GM12874 (cell line): ENCODE measurements at regions not wholly inside any gene's neighbourhood (a gene's known extent, or its start where the extent isn't known, plus 50 kb on each side); places are given as distances from the start of the nearest gene placed in this dataset.
A peak's percentile ranks its signal among the peaks of the same experiment; 100 is the strongest.

Source experiments
- TF ChIP-seq, protein P1 (sequence below): IDR thresholded peaks from 2 replicates; pipeline ENCODE4 v1.5.1; 2011; ENCODE audit warnings: low read depth, mild to moderate bottlenecking, control low read depth, low read length, moderate library complexity; ENCODE audit not compliant: insufficient read depth

DNA sequence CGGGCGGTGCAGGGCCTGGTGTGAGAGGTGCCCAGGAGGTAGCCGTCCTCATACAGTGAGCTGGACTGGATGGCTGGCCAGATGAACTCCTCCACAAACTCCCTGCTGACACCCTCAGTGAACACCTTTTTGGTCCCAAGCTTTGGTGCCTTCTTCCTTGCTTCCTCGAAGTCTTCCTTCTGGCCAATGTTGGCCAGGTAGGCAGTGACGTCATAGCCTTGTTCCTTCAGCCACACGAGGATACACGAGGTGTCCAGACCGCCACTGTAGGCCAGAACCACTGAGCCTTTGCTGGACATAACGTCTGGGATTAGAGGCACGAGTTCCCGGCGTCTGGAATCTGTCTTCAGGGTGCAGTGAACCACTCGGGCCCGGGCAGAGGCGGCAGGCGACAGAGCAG is 206.8 kb upstream of the SP4 start:
- TF ChIP-seq, protein P1, sequence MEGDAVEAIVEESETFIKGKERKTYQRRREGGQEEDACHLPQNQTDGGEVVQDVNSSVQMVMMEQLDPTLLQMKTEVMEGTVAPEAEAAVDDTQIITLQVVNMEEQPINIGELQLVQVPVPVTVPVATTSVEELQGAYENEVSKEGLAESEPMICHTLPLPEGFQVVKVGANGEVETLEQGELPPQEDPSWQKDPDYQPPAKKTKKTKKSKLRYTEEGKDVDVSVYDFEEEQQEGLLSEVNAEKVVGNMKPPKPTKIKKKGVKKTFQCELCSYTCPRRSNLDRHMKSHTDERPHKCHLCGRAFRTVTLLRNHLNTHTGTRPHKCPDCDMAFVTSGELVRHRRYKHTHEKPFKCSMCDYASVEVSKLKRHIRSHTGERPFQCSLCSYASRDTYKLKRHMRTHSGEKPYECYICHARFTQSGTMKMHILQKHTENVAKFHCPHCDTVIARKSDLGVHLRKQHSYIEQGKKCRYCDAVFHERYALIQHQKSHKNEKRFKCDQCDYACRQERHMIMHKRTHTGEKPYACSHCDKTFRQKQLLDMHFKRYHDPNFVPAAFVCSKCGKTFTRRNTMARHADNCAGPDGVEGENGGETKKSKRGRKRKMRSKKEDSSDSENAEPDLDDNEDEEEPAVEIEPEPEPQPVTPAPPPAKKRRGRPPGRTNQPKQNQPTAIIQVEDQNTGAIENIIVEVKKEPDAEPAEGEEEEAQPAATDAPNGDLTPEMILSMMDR, result no peak

DNA sequence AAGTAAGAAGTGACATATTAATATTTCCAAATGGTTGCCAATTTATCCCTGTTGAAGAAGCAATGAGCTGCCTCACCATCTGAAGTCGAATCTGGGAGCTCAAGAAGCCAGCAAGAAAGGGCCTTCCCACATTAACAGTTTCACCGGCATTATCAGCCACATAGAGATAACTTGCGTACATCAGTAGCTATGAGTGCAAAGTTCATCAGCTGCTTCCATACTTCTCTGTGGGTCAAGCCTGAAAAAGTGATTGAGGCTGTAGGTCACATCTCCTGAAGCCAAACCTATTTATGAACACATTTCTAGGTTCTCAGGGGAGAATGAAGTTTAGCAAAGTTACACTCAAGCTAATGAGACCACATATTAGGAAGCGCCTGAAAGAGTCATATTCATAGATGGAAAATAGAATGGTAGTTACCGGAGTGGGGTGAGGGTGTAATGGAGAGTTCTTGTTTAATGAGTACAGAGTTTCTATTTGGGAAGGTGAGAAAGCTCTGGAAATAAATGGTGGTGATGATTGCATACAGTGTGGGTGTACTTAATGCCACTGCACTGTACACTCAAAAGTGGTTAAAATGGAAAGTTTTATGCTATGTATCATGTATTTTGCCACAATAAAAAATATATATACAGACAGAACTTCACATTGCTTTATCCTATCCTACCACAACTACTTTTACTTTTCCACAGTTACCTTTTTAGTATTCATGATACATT is 189.3 kb upstream of the SP4 start:
- TF ChIP-seq, protein P1, result no peak

DNA sequence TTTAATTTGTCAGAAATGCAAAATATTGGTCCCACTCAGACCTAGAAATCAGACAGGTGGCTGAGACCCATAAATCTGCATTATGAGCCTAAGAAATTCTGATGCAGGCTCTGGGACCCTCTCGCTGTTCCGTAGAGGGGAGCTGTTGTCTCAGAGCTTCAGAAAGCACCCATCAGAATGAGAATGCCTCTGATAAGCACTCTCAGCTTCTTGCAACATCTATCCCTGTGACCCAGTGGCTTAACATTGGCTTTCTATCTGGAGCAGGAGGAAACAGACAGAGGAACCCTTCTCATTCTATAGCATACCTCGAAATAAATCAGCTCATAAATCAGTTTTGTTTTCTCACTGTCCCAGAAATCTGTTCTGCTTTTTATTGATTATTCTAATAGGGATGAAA is 184.6 kb upstream of the SP4 start:
- TF ChIP-seq, protein P1, result no peak

DNA sequence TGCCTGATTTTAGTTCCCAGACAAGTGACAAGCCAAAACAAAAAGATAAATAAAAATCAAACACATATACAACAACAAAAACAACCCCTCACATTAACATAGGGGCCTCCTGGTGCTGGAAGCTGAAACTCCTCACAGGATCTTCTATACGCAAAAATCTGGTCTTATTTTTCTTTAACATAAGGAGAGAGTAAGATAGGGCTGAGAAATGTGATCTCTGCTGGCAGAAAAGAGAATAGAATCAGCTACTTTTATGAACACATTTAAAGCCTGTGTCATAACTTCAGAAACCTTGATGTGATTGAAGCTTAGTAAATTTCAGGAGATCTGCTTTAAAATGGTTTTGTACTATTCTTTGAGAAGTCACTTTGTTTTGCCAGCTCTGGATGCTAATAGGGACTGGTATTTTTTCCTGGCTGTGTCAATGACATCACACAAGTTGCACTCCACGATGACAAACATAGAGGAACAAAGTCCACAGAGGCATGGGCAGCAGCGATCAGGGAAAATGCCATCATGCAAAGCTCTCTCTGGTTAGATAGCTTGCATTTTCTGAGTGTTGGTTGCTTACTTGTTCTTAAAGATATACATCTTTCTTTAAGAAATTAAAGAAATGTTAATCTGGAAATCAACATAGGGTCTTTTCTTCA is 176.6 kb upstream of the SP4 start:
- TF ChIP-seq, protein P1, result no peak

DNA sequence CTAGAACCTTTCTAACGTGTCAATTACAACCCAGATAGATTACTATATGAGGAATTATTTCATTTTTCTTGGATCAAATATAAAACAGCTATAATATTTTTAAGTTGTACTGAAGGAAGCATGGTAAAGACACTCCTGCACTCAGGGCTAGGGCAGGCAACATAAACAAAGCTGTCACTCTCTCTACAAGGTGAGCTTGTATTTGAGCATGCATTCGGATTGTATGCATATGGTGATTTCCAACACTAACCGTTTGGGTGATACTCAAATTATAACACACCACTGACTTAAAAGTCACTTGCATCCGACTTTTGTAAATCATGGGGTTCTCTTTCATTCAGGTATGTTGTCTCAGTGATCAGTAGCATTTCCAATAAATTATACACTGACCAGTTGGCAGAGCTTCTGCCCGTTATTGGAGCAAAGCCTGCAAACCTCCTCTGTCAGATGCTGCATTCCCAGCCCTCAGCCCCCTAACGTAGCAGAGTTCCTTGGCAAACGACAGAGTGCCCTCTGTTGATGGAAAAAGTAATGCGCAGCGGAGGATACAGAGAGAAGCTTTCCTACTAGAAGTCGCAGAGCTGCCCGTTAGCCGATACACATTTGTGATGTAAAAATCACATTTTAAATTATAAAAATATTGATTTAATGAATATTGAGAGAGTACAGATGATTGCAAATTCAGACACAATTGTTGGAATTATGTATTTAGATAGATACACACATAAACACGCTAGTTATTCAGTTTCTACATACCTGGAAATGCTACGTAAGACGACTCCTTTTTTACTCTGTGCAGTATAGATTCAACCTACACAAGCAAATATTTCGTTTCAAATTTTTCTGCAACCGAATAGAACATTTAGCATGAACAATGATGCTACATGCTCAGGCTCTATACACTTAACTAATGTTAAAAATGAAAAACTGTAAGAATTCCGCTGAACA is 173.9 kb upstream of the SP4 start:
- TF ChIP-seq, protein P1, result peak; percentile 57

DNA sequence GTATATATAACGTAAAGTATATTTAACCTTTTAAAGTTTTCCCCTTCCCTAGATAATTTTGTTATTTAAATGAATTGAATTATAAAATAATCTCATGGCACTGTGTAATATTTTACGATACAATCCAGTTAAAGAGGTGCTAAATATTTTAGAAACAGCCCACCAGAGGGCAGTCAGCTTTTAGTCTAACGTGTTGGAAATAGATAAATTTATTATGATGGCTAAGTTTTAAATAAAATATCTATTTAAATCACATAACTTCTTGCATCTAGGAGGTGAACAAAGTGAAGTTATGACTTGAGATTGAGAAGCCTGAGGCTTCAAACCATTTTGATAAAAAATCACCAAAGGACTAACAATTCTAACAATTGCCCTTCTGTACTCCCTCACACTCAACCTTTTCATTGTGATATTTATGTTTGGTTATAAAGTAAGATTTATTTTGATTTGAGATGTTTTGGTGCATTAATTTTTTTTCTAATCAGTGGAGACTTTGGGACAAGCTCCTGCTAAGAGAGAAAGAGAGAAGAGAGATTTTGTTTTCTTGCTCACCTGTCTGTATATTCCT is 171.5 kb upstream of the SP4 start:
- TF ChIP-seq, protein P1, result 0 out of 2 replicates have a peak, but pooled peaks have one; percentile 1

DNA sequence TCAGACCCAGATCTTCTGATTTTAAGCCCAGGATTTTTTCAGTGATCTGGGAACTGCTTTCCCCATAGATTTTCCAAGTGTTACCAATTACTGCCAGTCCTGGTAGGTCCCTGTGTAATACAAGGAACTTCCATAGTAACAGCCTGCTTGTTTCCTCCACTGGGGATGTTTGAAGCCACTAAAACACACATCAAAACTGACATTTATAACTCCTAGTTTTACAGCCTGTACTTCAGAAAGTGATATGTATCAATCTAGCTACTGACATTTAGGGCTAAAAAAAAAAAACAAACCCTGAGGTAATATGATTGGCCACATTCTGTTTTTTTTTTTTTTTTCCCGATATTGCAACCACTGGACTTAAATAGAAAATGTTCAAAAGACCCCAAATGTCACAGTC is 166.9 kb upstream of the SP4 start:
- TF ChIP-seq, protein P1, result no peak
